AG10803 (cell line): ENCODE measurements at regions not wholly inside any gene's neighbourhood (a gene's known extent, or its start where the extent isn't known, plus 50 kb on each side); places are given as distances from the start of the nearest gene placed in this dataset.
"Not testable (repeated sequence)": the region's sequence is repeated elsewhere in the genome, so short reads cannot be mapped to it uniquely, and the experiment has no call there.

Experiments
- DNase-seq: peaks from one replicate; pipeline ENCODE4 v3.0.0; 2010; ENCODE audit warnings: low read depth
- H3K4me3 ChIP-seq: 2 replicates; pipeline ENCODE4 v1.5.1; 2011; ENCODE audit warnings: mild to moderate bottlenecking, low read length, control low read depth
- CTCF ChIP-seq: conservative IDR thresholded peaks from 2 replicates; pipeline ENCODE4 v1.5.1; 2011; ENCODE audit warnings: mild to moderate bottlenecking, low read length, control low read depth, inconsistent platforms

GRCh38 chr4:79164907-79165610 is 160.8 kb downstream of the NAA11 start:
- TF ChIP-seq CTCF = no peak
- DNase-seq = no peak

GRCh38 chr4:79163981-79164490 is 161.8 kb downstream of the NAA11 start:
- no peak for TF ChIP-seq CTCF
- no peak overlapping the region for H3K4me3 ChIP-seq
- DNase-seq = no peak

More at GRCh38 chr4:79164907-79165610, 160.8 kb downstream of the NAA11 start:
- H3K4me3 ChIP-seq = no peak overlapping the region

- no peak overlapping the region for H3K4me3 ChIP-seq
- DNase-seq = no peak
- no peak for TF ChIP-seq CTCF
Measured at GRCh38 chr4:79160962-79161361, 164.9 kb downstream of the NAA11 start.

- not testable (repeated sequence) for DNase-seq, H3K4me3 ChIP-seq
Measured at GRCh38 chr4:79158705-79159104, 167.2 kb downstream of the NAA11 start.

- TF ChIP-seq CTCF = no peak
- no peak for DNase-seq
Measured at GRCh38 chr4:79155336-79155735, 170.5 kb downstream of the NAA11 start.

GRCh38 chr4:79150820-79151416 is 174.9 kb downstream of the NAA11 start:
- DNase-seq = no peak
- TF ChIP-seq CTCF = no peak
- no peak overlapping the region for H3K4me3 ChIP-seq

More at GRCh38 chr4:79155336-79155735, 170.5 kb downstream of the NAA11 start:
- H3K4me3 ChIP-seq = no peak overlapping the region

- H3K4me3 ChIP-seq = no peak overlapping the region
- DNase-seq = no peak
- TF ChIP-seq CTCF = no peak
Measured at GRCh38 chr4:79148369-79148768, 177.5 kb downstream of the NAA11 start.
